Endodermal cell (in vitro differentiated cells): ENCODE measurements at regions not wholly inside any gene's neighbourhood (a gene's known extent, or its start where the extent isn't known, plus 50 kb on each side); places are given as distances from the start of the nearest gene placed in this dataset.

ENCODE experiments used
- DNase-seq: peaks from one replicate; pipeline ENCODE4 v3.0.0-alpha.2; 2017
- H3K27ac ChIP-seq: 2 replicates; pipeline ENCODE4 v1.5.1; 2013; ENCODE audit warnings: mild to moderate bottlenecking, low read depth, low read length, moderate library complexity
- H3K27me3 ChIP-seq: 2 replicates; pipeline ENCODE4 v1.6.1; 2013; ENCODE audit warnings: mild to moderate bottlenecking, low read length, moderate library complexity; ENCODE audit not compliant: insufficient read depth, control insufficient read depth, poor library complexity, severe bottlenecking
- H3K36me3 ChIP-seq: 2 replicates; pipeline ENCODE4 v1.7.0; 2013; ENCODE audit warnings: mild to moderate bottlenecking, low read length, moderate library complexity; ENCODE audit not compliant: control insufficient read depth, insufficient read depth
- H3K4me1 ChIP-seq: one replicate; pipeline ENCODE4 v1.7.0; 2013; ENCODE audit warnings: low read length; ENCODE audit not compliant: control insufficient read depth, insufficient read depth
- H3K4me3 ChIP-seq: 2 replicates; pipeline ENCODE4 v1.5.1; 2013; ENCODE audit warnings: mild to moderate bottlenecking, low read length, moderate library complexity
- H3K9ac ChIP-seq: 2 replicates; pipeline ENCODE4 v1.6.1; 2013; ENCODE audit warnings: mild to moderate bottlenecking, low read length, moderate library complexity; ENCODE audit not compliant: poor library complexity, severe bottlenecking; ENCODE audit errors: extremely low read depth
- H3K9me3 ChIP-seq: 2 replicates; pipeline ENCODE4 v1.6.1; 2013; ENCODE audit warnings: mild to moderate bottlenecking, low read length, moderate library complexity; ENCODE audit not compliant: control insufficient read depth
- H3K27ac Mint-ChIP-seq: 2 replicates; pipeline ENCODE4 v1.8.0; 2020; ENCODE audit warnings: mixed read lengths
- H3K27me3 Mint-ChIP-seq: 2 replicates; pipeline ENCODE4 v1.8.0; 2021; ENCODE audit warnings: mild to moderate bottlenecking, mixed read lengths; ENCODE audit not compliant: insufficient read depth
- H3K36me3 Mint-ChIP-seq: 2 replicates; pipeline ENCODE4 v1.8.0; 2020; ENCODE audit warnings: low read depth, mixed read lengths
- H3K4me1 Mint-ChIP-seq: 2 replicates; pipeline ENCODE4 v1.8.0; 2020; ENCODE audit warnings: mixed read lengths
- H3K4me3 Mint-ChIP-seq: 2 replicates; pipeline ENCODE4 v1.8.0; 2020; ENCODE audit warnings: mild to moderate bottlenecking, moderate library complexity, mixed read lengths
- H3K9me3 Mint-ChIP-seq: 2 replicates; pipeline ENCODE4 v1.8.0; 2020; ENCODE audit warnings: mild to moderate bottlenecking, mixed read lengths
- CTCF ChIP-seq: fragments of 200-600 bp; sonication (generic); conservative IDR thresholded peaks from 2 replicates; pipeline ENCODE4 v1.5.0; 2021; ENCODE audit warnings: antibody characterized with exemption, mild to moderate bottlenecking
- whole genome bisulfite sequencing, 2 experiments: methylation state at CpG; one replicate each; pipeline versions ENCODE4 v1.1.5 to v1.1.7; 2013; ENCODE audit warnings: missing lambda C conversion rate in 2 of 2, mixed read lengths in 1 of 2; ENCODE audit not compliant: insufficient coverage in 1 of 2, insufficient read length in 1 of 2; 5-methylcytosine and 5-hydroxymethylcytosine counted together

- Histone ChIP-seq H3K36me3 (no peaks in the 10 kb centered on the region), H3K4me3 (no peak overlapping the region), H3K9me3 (no peaks in the 10 kb centered on the region), H3K27ac (no peak overlapping the region), H3K27me3 (no peaks in the 10 kb centered on the region), H3K4me1 (peaks cover 7% of the 10 kb centered on the region), H3K9ac (no peak overlapping the region)
- Mint-ChIP-seq H3K27ac (no peak overlapping the region), H3K4me1 (peaks cover 8% of the 10 kb centered on the region), H3K27me3 (no peaks in the 10 kb centered on the region), H3K36me3 (no peaks in the 10 kb centered on the region), H3K9me3 (no peaks in the 10 kb centered on the region), H3K4me3 (no peak overlapping the region)
- DNase-seq, result no peak
- 72% methylated on average over 2 of the region's 2 CpGs; no CpG with 5 or more reads in 1 of the 2 experiments for WGBS, 2 experiments
- TF ChIP-seq CTCF, result no peak
Observed at GRCh38 chr2:210961249-210961648, 404.9 kb downstream of the CPS1 start.

GRCh38 chr2:210963386-210963785, 407.0 kb downstream of the CPS1 start:
- no peak for TF ChIP-seq CTCF
- 77 to 100% methylated on average over 1 to 2 of the region's 2 CpGs for WGBS, 2 experiments
- H3K36me3 Mint-ChIP-seq, result no peaks in the 10 kb centered on the region
- H3K9me3 Mint-ChIP-seq, result no peaks in the 10 kb centered on the region
- H3K4me1 Mint-ChIP-seq, result peaks cover 8% of the 10 kb centered on the region
- no peaks in the 10 kb centered on the region for H3K27me3 Mint-ChIP-seq
- Histone ChIP-seq H3K27ac (no peak overlapping the region), H3K4me3 (no peak overlapping the region), H3K36me3 (no peaks in the 10 kb centered on the region), H3K27me3 (no peaks in the 10 kb centered on the region), H3K9ac (no peak overlapping the region), H3K4me1 (peaks cover 7% of the 10 kb centered on the region), H3K9me3 (no peaks in the 10 kb centered on the region)
- H3K27ac Mint-ChIP-seq, result no peak overlapping the region
- no peak overlapping the region for H3K4me3 Mint-ChIP-seq
- no peak for DNase-seq

- H3K4me1 Mint-ChIP-seq, result peaks cover 8% of the 10 kb centered on the region
- no peaks in the 10 kb centered on the region for H3K9me3 Mint-ChIP-seq
- no peak overlapping the region for H3K9ac ChIP-seq
- H3K27me3 Mint-ChIP-seq, result no peaks in the 10 kb centered on the region
- H3K36me3 ChIP-seq, result no peaks in the 10 kb centered on the region
- no peak overlapping the region for H3K27ac ChIP-seq
- no peak for DNase-seq
- 100% methylated on average over 2 of the region's 2 CpGs; no CpG with 5 or more reads in 1 of the 2 experiments for WGBS, 2 experiments
- peaks cover 7% of the 10 kb centered on the region for H3K4me1 ChIP-seq
- H3K4me3 ChIP-seq, result no peak overlapping the region
- no peaks in the 10 kb centered on the region for H3K36me3 Mint-ChIP-seq
- no peak for TF ChIP-seq CTCF
- no peaks in the 10 kb centered on the region for H3K9me3 ChIP-seq
- H3K27ac Mint-ChIP-seq, result no peak overlapping the region
- H3K27me3 ChIP-seq, result no peaks in the 10 kb centered on the region
- no peak overlapping the region for H3K4me3 Mint-ChIP-seq
Observed at GRCh38 chr2:210964141-210964764, 407.9 kb downstream of the CPS1 start.
